Stimulated activated CD4-positive, alpha-beta T cell treated with anti-CD3 and anti-CD28 coated beads, TNF-alpha, amount 100 ng/mL, for 1 hour (primary cell): ENCODE measurements at regions not wholly inside any gene's neighbourhood (a gene's known extent, or its start where the extent isn't known, plus 50 kb on each side); places are given as distances from the start of the nearest gene placed in this dataset.

Experiments
- DNase-seq, 3 donors: peaks; one replicate each; pipeline ENCODE4 v3.0.0-alpha.2; 2020; ENCODE audit warnings: low read depth in 3 of 3, low spot score in 1 of 3

GRCh38 chr10:128779416-128779815 is 653.2 kb upstream of the MKI67 start:
- DNase-seq, result no peak

GRCh38 chr10:128780156-128780761 is 654.0 kb upstream of the MKI67 start:
- DNase-seq, result no peak

GRCh38 chr10:128781637-128782036 is 655.4 kb upstream of the MKI67 start:
- DNase-seq, result no peak

GRCh38 chr10:128784444-128784843 is 658.2 kb upstream of the MKI67 start:
- DNase-seq, result no peak

- no peak for DNase-seq
These were observed 666.4 kb upstream of the MKI67 start for GRCh38 chr10:128792426-128793140.

GRCh38 chr10:128793726-128794655 is 667.8 kb upstream of the MKI67 start:
- DNase-seq, result no peak

GRCh38 chr10:128796396-128796912 is 670.2 kb upstream of the MKI67 start:
- no peak for DNase-seq

GRCh38 chr10:128802062-128802461 is 665.0 kb upstream of the MGMT start:
- no peak for DNase-seq

- no peak for DNase-seq
These were observed 663.3 kb upstream of the MGMT start for GRCh38 chr10:128803790-128804189.

- DNase-seq, result no peak
These were observed 662.6 kb upstream of the MGMT start for GRCh38 chr10:128804411-128804810.

GRCh38 chr10:128808921-128809440 is 658.1 kb upstream of the MGMT start:
- DNase-seq, result no peak

GRCh38 chr10:128811511-128811910 is 655.5 kb upstream of the MGMT start:
- DNase-seq, result no peak

GRCh38 chr10:128812000-128812399 is 655.0 kb upstream of the MGMT start:
- DNase-seq, result no peak

- no peak for DNase-seq
These were observed 653.5 kb upstream of the MGMT start for GRCh38 chr10:128813574-128813973.

- DNase-seq, result no peak
These were observed 653.0 kb upstream of the MGMT start for GRCh38 chr10:128814024-128814423.

- DNase-seq, result no peak
These were observed 652.3 kb upstream of the MGMT start for GRCh38 chr10:128814782-128815181.

GRCh38 chr10:128816726-128817125 is 650.3 kb upstream of the MGMT start:
- no peak for DNase-seq

- DNase-seq, result no peak
These were observed 649.4 kb upstream of the MGMT start for GRCh38 chr10:128817636-128818035.

GRCh38 chr10:128820663-128821062 is 646.4 kb upstream of the MGMT start:
- DNase-seq, result no peak

GRCh38 chr10:128823201-128823600 is 643.8 kb upstream of the MGMT start:
- DNase-seq, result no peak

GRCh38 chr10:128825626-128826025 is 641.4 kb upstream of the MGMT start:
- no peak for DNase-seq
